GM21786 (cell line): ENCODE measurements at regions not wholly inside any gene's neighbourhood (a gene's known extent, or its start where the extent isn't known, plus 50 kb on each side); places are given as distances from the start of the nearest gene placed in this dataset.

Source experiments
- ATAC-seq: cut with Tn5 transposase; IDR thresholded peaks from one replicate; pipeline ENCODE4 v1.9.1; 2021; ENCODE audit not compliant: unreplicated experiment

DNA sequence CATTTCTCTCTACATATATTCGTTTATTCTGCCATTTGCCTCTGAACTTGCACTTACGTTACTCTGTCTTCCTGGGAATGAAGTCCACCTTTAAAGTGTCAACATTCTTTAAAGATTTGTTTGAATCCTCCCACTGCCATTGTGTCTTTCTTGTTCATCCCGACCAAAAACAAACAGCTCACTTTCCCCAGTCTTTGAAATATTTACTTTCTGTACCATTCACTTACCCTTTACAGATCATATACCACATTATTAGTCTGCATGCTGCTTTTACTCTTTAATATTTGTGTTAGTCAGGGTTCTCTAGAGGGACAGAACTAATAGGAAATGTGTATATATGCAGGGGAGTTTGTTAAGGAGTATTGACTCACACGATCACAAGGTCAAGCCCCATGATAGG is 176.6 kb upstream of the STARD13 start:
- no peak for ATAC-seq

DNA sequence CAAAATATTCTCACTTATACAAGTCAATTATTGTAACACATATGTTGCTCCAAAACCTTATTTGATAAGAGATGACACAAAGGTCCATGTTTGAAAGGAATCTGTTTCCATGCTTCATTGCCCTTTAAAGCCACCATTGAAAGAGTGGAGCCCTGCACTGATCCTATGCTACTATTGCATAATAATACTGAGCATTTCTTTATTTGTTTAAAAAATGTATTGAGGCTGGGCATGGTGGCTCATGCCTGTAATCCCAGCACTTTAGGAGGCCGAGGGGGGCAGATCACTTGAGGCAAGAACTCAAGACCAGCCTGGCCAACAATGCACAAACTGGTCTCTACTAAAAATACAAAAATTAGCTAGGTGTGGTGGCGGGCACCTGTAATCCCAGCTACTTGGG is 178.8 kb upstream of the STARD13 start:
- no peak for ATAC-seq

GRCh38 chr13:33466262-33466661 is 180.7 kb upstream of the STARD13 start:
- no peak for ATAC-seq

DNA sequence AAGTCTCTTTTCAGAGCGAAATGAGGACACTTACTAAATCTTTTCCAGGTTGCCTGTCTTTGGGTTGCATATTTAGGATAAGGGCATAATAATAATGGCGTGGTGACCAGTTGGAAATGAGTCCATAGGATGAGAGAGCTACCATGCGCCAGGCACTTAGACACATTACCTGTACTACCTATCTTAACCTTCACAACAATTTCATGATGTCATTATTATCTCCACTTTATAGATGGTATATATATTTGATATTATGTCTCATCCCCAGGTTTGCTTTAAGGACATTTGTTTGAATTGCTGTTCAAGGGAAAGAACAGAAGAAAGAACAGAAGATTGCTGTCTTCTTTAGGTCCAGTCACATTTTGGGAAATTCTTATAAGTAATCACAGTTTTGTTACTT is 182.0 kb upstream of the STARD13 start:
- no peak for ATAC-seq

GRCh38 chr13:33471204-33471603 is 185.6 kb upstream of the STARD13 start:
- ATAC-seq: no peak

DNA sequence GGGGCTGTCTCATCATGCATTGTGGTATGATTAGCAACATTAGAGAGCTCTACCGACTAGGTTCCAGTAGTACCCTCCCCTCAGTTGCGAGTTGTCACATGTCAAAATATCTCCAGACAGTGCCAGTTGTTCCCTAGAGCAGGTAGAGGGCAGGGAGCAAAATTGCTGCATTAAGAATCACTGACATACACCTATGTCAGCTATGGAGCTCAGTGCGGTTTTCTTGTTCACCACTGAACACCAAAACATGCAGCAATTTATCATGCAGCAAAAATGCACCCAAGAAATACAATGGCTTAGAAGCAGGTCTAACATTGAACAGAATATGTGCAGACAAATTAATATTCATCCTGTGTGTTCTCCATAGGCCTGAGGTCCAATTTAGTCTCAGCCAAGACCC is 186.9 kb upstream of the STARD13 start:
- ATAC-seq: no peak

DNA sequence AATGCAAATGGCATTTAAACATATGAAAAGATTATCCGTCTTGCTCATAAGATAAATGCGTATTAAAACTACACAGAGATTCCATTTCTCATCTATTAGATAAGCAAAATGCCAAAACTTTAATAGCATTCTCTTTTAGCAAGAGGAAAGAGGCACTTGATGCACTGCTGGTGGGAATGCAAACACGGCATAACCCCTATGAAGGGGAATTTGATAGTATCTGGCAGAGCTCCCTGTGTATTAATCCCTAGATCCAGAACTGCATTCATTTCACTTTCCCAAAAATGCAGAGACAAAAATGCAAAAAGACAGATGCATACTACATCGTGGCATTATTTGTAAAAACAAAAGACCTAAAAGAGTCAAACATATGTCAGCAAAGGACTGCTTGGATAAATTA is 193.6 kb upstream of the STARD13 start:
- no peak for ATAC-seq

- ATAC-seq: no peak
Observed at GRCh38 chr13:33480561-33480960, 195.0 kb upstream of the STARD13 start.

GRCh38 chr13:33483471-33483870 is 197.9 kb upstream of the STARD13 start:
- no peak for ATAC-seq

- no peak for ATAC-seq
Observed at GRCh38 chr13:33485247-33485646, 199.7 kb upstream of the STARD13 start.

- ATAC-seq: no peak
Observed at GRCh38 chr13:33487575-33488243, 202.2 kb upstream of the STARD13 start.

DNA sequence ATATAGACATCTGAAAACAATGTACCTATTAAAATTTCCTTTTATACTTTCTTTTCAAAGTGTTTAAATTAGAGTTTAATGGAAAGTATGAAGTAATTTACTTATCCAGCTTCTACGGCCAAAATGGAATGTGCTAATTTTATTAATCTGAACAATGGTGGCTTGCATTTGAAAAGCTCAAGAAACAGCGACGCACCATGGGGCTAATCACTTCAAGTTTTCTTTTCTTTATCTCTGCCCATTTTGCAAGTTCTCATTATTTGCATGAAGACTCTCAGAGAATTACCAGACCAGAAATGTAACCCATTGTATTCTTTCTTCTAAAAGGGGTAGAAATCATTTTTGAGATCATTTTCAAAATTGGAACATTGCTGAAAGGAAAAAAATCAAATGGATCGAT is 204.0 kb upstream of the STARD13 start:
- no peak for ATAC-seq

DNA sequence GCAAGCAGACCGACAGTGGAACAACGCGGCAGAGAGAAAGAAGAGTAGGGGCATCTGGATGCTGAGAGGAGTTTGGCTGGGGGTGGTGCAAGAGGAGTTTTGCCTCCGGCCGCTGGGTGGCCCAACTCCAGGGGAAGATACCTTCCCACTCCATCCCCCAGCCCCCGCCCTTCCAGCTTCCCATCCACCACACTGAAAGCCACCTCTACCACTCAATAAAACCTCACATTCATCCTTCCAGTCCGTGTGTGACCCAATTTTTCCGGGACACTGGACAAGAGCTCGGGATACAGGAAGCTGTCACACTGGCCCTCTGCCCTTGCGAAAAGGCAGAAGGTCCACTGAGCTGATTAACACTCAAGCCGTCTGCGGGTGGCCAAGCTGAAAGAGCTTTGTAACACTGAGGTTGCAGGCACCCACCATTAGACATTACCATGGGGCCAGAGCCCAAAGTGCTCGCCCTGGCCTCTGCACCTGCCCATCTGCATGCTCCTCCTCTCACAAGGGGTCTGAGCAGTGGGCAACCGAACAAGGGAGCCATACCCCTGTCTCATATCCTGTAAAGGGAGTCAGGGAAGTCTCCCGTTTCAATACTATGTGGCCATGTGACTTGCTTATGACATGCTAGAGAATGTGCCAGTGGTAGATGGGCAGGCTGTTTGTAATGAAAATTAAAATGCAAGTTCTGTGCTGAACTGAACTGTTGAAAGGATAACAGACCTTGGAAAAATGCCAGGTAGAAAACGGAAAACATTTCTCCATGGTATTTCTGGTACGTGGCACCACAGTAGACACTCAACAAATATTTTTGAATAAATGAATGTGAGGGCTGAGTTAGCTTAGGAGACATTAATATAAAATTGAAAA is 205.1 kb upstream of the STARD13 start:
- ATAC-seq: no peak

- ATAC-seq: no peak
Observed at GRCh38 chr13:33493672-33494365, 208.3 kb upstream of the STARD13 start.

DNA sequence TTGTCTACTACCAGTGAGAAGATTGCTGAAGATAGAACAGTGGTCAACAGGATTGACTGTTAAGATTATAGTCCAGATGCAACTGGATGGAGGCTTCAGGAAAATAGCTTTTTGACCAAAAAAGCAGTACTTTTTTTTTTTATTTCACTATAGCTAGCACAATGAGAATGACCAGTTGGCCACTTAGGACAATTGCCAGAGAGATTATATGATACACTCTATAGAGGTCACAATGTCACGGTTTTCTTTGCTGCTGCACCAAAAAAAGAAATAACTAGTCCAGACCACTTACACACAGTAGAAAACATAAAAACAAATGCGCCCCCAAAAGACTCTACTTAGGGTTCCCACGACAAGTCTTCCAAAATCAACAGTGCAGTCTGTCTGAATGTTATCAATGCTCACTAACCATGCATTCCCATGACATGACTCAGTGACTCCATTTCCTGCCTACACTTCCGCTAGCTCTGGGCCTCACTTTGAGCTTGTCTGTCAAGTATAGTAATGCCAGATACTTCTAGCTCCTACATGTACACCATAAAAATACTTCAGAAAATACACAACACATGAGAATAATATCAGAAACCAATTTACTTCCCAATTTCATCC is 209.1 kb upstream of the STARD13 start:
- no peak for ATAC-seq

- ATAC-seq: no peak
Observed at GRCh38 chr13:33496336-33496735, 210.8 kb upstream of the STARD13 start.

- no peak for ATAC-seq
Observed at GRCh38 chr13:33497146-33497845, 211.7 kb upstream of the STARD13 start.

- ATAC-seq: no peak
Observed at GRCh38 chr13:33508060-33508459, 222.5 kb upstream of the STARD13 start.

DNA sequence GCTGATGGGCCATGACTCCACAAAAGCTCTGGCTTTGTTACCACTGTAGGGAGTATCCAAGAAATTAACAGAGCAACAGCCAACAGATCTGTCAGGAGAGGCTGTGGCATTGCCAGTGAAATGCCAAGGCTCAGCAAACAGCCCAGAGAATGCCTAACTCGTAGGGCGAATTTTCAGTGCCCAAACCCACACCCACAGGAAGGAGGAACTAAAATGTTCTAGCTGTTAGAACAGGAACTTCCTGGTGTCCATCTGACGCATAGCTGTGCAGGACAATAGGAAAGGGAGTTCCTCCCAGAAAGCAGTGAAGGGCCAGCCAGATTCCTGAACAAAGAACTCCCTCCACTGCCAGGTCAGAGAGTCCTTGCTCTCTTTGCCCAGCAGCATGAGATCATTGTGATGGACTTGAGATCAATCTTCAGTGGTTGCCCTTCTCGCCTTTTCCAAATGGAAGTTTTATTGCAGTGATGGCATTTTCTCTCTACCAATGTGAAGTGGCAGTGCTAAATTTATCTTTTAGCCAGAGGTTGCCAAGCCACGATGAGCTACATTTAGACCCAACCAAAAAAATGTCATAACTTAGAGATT is 224.2 kb upstream of the STARD13 start:
- ATAC-seq: no peak

DNA sequence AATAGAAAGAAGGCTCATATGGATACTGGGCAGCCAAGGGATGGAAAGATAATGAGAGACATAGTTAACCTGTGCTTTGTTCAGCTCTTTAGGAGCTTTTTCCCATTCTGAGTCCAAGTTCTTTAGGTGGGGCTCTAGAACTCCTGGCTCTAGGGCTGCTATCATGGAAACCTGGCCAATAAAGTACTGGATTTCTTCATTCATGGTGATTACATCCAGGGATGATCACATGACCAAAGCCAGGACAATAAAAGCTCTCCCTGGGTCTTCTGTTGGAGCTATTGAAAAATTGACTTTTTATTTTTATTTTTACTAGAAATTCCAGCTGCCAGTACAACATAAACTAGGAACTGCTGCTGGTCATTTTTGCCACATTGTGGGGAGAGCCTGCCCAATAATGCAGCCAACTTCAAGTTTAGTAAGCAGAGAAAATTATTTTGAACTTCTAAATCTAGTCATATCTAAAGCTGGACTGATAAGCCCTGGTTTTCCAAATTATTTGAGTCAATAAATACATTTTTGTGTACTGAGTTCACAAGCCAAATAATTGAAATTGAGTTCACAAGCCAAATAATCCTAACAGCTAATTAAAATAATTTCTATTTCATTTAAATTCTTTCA is 224.9 kb upstream of the STARD13 start:
- no peak for ATAC-seq
